D721Med (cell line): ENCODE measurements at regions not wholly inside any gene's neighbourhood (a gene's known extent, or its start where the extent isn't known, plus 50 kb on each side); places are given as distances from the start of the nearest gene placed in this dataset.
"Not testable (repeated sequence)": the region's sequence is repeated elsewhere in the genome, so short reads cannot be mapped to it uniquely, and the experiment has no call there.

Experiments
- DNase-seq: peaks from one replicate; pipeline ENCODE4 v3.0.0; 2011; ENCODE audit warnings: low spot score; ENCODE audit not compliant: insufficient read length
- FAIRE-seq: peaks from 2 replicates; lab custom pipeline; 2011; peaks lifted over from hg19 to GRCh38; lab: Jason Lieb, UNC
- TF ChIP-seq, protein P1 (sequence below): IDR thresholded peaks from 2 replicates; pipeline ENCODE4 v1.5.1; 2012; ENCODE audit warnings: mild to moderate bottlenecking, control low read depth; ENCODE audit not compliant: insufficient read depth; ENCODE audit errors: missing control alignments

DNA sequence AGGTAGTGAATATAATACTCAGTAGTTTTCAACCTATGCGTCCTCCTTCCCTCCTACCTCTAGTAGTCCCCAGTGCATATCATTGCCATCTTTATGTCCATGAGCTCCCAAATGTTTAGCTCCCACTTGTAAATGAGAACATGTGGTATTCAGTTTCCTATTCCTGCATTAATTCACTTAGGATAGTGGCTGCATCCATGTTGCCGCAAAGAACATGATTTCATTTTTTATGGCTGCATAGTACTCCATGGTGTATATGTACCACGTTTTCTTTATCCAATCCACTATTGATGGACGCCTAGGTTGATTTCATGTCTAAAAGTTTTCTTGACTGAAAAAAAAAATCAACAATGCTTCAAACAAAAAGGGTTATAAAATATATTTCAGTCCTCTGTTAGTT is 303.4 kb upstream of the SGCG start:
- no peak for DNase-seq
- no peak for FAIRE-seq
- TF ChIP-seq, protein P1, sequence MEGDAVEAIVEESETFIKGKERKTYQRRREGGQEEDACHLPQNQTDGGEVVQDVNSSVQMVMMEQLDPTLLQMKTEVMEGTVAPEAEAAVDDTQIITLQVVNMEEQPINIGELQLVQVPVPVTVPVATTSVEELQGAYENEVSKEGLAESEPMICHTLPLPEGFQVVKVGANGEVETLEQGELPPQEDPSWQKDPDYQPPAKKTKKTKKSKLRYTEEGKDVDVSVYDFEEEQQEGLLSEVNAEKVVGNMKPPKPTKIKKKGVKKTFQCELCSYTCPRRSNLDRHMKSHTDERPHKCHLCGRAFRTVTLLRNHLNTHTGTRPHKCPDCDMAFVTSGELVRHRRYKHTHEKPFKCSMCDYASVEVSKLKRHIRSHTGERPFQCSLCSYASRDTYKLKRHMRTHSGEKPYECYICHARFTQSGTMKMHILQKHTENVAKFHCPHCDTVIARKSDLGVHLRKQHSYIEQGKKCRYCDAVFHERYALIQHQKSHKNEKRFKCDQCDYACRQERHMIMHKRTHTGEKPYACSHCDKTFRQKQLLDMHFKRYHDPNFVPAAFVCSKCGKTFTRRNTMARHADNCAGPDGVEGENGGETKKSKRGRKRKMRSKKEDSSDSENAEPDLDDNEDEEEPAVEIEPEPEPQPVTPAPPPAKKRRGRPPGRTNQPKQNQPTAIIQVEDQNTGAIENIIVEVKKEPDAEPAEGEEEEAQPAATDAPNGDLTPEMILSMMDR, result no peak

DNA sequence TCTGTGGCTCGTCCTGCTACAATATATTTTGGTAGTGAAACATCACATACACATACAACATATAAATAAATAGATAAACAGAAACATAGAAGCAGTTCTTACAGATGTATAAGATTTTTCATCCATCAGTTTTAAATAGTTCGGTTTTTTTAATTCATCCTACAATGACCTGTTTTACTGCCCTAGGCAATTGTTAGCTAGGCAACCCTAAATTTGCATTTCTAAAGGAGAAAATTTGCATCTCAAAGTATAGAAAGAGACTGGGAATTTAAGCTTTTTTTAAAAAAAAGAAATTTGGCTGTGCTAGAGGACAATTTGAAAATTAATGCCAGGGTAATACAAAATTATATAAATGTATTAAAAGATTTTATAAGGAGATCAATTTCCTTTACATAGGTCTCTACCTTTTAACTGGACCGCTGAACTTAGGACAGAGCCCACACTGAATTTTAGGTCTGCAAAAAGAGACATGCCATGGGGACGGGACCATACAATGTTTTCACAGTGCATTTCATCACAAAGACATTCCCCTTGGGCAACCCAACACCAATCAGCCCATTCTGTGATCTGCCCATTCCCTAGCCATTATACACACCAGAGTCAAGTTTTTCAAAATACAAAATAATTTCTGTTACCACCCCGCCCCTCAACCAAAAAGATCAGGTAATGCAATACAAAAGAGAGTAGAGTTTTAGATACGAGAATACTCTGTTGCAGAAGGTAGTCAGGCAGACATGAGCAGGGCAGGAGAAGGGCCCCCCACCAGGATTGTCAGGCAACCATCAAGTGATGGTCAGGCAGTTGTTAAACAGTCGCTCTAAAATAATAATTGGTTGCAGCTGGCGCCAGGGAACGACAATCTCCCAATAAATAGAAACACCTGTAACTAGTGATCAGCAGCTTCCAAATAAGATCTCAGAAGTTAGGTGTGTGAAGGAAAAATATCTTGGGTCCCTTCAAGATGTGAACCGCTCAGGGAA is 299.7 kb upstream of the SGCG start:
- TF ChIP-seq, protein P1, result no peak
- DNase-seq (no peak), FAIRE-seq (no peak)

DNA sequence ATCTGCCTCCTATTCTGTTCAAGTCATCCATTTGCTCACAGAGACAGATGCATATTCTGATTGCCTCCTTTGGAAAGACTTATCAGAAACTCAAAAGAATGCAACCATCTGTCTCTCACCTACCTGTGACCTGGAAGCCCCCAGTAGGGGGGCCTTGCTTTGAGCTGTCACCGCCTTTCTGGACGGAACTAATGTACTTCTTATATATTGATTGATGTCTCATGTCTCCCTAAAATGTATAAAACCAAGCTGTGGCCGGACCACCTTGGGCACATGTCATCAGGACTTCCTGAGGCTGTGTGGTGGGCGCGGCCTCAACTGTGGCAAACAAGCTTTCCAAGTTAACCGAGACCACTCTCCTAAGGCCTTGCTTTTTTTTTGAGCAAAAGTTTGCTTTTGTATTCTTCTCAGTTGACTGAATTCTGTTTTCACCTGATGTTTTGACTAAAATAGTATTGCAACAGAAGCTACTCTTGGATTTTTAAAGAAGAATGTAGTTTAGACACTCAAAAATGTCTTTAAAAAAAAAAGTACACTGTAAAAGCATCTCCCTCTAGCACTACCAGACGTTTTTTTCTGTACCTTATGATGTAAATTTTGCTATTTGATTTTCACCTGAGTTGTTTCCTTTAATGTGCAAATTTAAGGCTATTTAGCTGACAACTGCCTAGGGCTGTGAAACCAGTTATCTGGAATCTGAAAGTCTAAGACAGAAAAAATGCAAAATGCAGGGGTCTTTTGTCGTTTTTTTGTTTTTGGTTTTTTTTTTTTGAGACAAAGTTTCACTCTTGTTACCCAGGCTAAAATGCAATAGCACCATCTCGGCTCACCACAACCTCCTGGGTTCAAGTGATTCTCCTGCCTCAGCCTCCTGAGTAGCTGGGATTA is 298.8 kb upstream of the SGCG start:
- FAIRE-seq, result not testable (repeated sequence)

DNA sequence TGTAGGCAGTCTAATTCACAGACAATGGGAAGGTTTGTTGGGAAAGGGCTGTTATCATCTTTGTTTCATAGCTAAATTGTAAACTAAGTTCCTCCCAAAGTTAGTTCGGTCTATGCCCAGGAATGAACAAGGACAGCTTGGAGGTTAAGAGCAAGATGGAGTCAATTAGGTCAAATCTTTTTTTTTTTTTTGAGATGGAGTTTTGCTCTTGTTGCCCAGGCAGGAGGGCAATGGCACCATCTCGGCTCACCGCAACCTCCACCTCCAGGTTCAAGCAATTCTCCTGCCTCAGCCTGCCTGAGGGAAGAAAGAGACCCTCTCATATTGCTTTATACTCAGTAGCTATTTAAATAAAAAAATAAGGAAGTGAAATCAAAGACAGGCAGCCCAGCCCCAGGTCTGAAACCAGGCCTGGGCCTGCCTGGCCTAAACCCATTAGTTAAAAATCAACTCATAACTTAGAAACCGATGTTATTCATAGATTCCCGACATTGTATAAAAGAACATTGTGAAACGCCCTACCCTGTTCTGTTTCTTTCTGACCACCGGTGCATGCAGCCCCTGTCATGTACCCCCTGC is 297.4 kb upstream of the SGCG start:
- no peak for FAIRE-seq
- no peak for DNase-seq
- TF ChIP-seq, protein P1, result no peak

More for the DNA sequence above, 298.8 kb upstream of the SGCG start:
- not testable (repeated sequence) for DNase-seq

DNA sequence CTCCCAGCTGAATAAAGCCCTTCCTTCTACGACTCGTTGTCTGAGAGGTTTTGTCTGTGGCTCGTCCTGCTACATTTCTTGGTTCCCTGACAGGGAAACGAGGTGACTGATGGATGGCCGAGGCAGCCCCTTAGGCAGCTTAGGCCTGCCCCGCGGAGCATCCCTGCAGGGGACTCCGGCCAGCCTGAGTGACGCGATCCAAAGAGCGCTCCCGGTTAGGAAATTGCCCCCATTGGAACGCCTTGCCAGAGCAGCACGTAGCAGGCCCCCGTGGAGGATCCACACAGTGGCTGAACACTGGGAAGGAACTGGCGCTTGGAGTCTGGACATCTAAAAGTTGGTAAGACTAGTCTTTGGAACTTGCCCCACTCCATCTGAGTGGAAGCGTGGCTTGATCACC is 296.8 kb upstream of the SGCG start:
- FAIRE-seq (no peak), DNase-seq (no peak)
- TF ChIP-seq, protein P1, result no peak

DNA sequence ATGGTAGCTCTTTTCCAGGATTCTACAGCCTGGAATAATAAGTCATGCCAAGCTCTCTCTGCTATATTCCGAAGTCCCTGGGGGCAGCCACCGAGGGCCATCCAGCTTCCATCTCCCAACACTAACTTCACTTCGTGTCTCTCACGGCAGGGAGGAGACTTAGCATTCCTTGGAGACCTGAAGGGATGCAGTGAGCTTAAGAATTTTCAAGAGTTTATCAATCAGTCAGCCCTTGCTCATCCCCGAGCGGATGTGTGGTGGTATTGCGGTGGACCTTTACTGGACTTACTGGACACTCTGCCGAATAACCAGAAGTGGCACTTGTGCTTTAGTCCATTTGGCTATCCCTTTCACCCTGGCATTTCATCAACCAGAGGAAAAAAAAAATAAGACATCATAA is 294.7 kb upstream of the SGCG start:
- DNase-seq, FAIRE-seq: not testable (repeated sequence)

DNA sequence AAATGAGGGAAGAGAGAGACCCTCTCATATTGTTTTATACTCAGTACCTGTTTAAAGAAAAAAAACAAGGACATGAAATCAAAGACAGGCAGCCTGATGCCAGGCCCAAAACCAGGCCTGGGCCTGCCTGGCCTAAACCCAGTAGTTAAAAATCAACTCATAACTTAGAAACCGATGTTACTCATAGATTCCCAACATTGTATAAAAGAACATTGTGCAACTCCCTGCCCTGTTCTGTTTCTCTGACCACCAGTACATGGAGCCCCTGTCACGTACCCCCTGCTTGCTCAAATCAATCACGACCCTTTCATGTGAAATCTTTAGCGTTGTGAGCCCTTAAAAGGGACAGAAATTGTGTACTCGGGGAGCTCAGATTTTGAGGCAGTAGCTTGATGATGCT is 291.4 kb upstream of the SGCG start:
- not testable (repeated sequence) for FAIRE-seq

DNA sequence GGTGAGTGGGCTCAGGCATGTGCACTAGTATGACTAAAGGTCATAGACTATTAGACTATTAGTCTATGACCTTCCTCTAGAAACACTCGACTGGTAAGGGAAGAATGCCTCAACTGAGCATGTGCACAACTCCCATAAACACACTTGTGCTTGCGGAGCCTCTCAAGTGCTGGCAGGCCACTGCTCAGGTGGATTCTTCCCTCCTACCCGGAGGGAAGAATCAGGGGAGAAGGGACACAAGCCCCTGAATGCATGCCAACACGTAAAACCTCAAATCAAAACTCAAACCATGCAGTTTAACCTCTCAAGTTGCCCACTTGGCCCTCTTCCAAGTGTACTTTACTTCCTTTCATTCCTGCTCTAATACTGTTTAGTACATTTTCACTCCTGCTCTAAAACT is 287.6 kb upstream of the SGCG start:
- DNase-seq (no peak), FAIRE-seq (no peak)
- TF ChIP-seq, protein P1, result no peak

More for the DNA sequence above, 291.4 kb upstream of the SGCG start:
- not testable (repeated sequence) for DNase-seq
